OCI-LY3 (cell line): ENCODE measurements at regions not wholly inside any gene's neighbourhood (a gene's known extent, or its start where the extent isn't known, plus 50 kb on each side); places are given as distances from the start of the nearest gene placed in this dataset.

ENCODE experiments used
- CTCF ChIP-seq: fragments of 200-600, 300-600 bp; sonication (generic); IDR thresholded peaks from 2 replicates; pipeline ENCODE4 v1.5.1; 2014; ENCODE audit warnings: antibody characterized with exemption, low read length, low read depth
- EZH2phosphoT487 ChIP-seq: fragments of 200-600 bp; shearing (Covaris generic); IDR thresholded peaks from 2 replicates; pipeline ENCODE4 v1.6.1; 2018; ENCODE audit warnings: antibody characterized with exemption, mixed run types, low read depth

- TF ChIP-seq EZH2phosphoT487 = no peak
- no peak for TF ChIP-seq CTCF
Measured at GRCh38 chr6:144809120-144809519, 524.0 kb downstream of the UTRN start.
